Jurkat, Clone E6-1 (cell line): ENCODE measurements at regions not wholly inside any gene's neighbourhood (a gene's known extent, or its start where the extent isn't known, plus 50 kb on each side); places are given as distances from the start of the nearest gene placed in this dataset.

ENCODE experiments used
- DNase-seq: peaks from one replicate; pipeline ENCODE4 v3.0.0-alpha.2; 2011; ENCODE audit warnings: low read depth, low spot score
- H3K4me3 ChIP-seq: 2 replicates; pipeline ENCODE4 v1.5.1; 2011; ENCODE audit warnings: mild to moderate bottlenecking, low read length, control low read depth, moderate library complexity

DNA sequence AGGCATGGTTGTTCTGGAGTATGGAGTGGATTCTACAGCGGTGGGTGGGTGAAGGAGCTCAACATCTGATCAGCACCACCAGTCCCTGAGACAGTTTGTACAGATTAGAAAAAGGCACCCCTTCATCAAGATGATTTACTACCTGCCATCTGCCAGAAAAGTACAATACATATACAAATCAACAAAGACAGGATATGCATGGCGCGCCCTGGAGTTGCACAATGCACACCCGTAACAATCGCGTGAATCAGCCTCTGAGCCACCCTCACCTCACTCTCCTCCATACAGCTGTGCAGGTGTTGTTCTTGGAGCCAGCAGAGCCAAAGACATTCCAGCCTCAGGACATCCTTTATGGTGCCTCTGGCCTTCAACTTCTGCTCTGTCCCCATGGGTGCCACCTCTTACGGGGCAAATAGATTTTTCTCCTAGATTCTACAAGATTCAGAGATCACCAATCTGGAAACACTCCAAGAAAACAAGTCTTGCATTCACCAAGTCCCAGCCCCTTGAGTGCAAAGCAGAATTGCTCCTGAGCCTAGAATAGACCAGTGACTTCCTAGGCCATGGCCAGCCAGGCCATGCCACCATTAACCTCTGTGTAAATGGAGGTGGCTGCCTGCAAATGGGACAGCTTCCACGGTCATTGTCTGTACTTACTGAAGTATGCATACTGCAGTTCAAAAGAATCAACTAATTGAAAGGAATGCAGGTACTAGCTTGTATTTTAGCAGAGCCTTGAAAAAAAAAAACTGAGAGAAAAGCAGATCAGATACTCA is 490.9 kb downstream of the SOX6 start:
- no peak overlapping the region for H3K4me3 ChIP-seq
- no peak for DNase-seq

DNA sequence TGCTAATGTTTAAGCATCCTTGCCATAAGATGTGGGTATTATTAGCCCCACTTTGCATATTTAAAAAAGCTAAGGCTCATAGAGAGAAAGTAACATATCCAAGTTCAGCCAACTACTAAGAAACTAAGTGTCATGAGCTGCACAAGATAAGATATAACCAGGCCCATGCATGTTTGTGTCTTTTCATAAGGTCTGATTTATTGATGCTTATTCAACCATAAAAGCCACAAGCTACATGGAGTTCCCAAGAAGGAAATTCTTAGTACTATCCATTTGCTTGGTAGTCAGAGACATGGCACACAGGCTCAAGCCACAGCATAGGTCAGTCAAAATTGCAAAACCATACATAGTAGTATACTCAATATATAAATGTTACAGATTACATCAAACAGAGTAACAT is 488.5 kb downstream of the SOX6 start:
- no peak overlapping the region for H3K4me3 ChIP-seq
- no peak for DNase-seq

DNA sequence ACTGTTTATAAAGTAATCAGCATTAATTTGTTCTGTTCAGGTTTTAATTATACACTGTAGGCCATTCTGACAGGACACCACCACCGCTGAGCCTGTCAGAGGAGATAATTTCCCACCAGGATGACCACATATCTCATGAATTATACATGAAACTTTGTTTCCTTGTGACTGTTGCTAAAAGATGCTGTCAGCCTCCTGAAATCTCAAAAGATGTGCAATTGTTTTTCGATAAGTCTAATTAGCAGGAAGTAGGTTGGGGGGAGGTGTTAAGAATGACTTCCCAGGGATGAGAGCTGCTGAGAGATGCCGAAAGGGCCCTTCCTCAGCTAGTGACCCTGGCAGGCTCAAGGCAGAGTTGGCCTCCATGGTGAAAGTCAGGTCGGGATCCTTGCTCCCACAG is 485.4 kb downstream of the SOX6 start:
- no peak for DNase-seq
- no peak overlapping the region for H3K4me3 ChIP-seq

DNA sequence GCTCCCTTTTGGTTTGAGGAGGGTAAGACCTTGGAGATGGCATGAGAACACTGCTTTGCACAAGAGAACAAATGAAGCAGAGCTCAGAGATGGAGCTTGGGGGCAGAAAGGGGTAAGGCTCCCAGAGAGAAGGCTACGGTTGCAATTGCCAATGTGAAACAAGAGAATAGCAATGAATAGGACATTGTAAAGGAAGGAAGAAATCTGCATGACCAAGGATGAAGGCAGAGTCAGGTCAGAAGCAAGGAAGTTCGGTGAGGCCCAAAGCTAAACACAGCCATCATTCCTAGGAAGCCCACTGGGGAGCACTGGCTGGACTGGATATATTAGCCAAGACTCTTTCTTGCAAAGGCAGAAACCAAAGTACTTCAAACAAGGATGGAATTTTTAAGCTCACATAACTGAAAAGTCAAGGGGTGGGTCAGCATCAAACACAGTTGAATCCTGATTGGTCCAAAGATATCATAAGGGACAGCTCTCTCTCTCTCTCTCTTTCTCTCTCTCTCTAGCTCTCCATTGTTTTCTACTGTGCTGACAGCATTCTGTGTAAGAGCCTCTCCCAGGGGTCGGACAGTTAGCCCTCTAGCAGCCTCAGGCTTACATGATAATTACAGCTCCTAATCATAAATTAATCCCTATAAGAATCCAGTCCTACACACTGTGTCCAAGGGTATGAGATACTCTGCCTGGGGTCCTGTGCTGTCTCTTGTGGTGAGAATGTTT is 484.3 kb downstream of the SOX6 start:
- no peak overlapping the region for H3K4me3 ChIP-seq
- no peak for DNase-seq

DNA sequence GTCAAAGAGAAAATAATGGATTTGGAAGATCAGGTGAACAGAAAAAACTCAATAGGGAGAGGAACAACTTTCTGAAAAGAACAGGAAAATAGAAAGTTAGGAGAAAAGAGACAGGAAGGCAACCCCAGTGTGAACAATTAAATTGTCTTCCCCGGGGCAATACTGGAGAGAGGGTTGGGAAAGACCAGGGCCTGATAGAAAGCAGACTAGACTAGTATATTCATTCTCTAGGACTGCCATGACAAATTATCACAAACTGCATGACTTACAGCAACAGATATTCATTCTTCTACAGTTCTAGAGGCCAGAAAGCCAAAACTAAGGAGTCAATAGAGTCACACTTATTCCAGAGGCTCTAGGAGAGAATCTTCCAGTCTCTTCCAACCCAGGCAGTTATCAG is 482.8 kb downstream of the SOX6 start:
- no peak for DNase-seq
- no peak overlapping the region for H3K4me3 ChIP-seq

DNA sequence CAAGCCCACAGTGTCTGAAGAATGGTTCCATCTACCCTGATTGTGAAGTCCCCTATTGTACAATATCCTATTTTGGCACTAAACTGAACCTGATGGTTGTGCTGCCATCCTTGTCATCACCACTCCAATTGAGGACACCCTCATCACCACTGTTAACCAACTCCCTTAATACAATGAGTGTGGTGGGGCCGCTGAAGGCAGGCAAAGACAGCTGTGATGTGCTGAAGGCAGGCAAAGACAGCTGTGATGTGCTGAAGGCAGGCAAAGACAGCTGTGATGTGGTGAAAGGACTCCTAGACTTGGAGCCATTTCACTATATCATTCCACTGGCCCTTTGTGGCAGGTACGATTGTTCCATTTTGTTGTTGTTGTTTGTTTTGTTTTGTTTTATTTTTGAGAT is 481.6 kb downstream of the SOX6 start:
- no peak for DNase-seq
- no peak overlapping the region for H3K4me3 ChIP-seq

DNA sequence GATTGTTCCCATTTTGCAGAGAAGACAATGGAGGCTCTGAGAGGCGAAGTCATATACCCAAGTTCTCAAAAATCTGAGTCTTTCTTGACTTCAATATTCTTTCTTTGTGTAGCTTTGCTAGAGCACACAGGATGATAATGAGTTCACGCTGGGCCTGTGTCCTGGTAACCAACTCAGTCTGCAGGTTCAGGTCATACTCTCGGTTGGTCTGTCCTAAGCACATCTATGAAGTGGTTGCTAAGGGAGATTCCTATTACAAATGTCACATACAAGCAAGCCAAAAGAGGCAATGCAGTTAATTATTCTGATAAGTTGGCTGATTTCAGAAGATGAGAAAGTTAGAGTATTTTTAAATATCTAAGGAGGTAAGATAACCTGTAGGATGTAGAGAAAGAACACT is 481.0 kb downstream of the SOX6 start:
- no peak for DNase-seq
- H3K4me3 ChIP-seq, result no peak overlapping the region

DNA sequence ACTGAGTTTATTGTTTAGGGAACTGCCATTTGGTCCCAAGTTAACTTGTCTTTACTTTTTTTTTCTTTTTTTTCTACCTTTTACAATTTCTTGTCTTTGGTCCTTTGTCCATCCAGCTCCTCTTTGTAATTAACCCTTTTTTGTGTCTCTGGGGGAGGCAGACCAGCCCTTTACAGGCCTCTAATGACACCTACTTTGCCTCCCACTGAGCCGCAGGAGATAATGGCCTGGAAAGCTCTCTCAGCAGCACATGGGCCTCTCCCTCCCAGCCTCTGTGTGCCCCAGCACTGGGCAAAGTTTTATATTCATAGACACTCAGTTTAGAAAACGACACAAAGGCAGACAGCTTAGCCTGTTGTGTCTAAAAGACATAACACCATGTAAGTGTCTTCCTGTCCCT is 480.4 kb downstream of the SOX6 start:
- DNase-seq, result no peak
- no peak overlapping the region for H3K4me3 ChIP-seq

DNA sequence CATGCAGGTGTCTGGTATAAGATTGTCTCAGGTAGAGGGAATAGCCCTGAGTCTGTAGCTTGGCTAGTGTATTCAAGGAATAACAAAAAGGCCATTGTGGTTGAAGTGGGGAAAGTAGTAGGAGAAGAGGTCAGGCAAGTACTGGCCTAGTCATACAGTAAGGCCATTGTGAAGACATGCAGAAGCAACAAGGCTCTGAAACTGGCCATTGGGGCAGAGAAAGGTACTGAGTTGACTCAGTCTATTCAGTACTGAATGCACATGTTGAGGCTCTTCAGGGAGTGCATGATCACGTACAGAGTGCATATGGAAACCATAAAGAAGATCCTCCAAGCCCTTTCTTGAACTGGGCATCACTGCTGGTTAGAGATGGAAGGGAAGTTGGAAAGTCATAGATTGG is 477.6 kb downstream of the SOX6 start:
- no peak overlapping the region for H3K4me3 ChIP-seq
- no peak for DNase-seq

DNA sequence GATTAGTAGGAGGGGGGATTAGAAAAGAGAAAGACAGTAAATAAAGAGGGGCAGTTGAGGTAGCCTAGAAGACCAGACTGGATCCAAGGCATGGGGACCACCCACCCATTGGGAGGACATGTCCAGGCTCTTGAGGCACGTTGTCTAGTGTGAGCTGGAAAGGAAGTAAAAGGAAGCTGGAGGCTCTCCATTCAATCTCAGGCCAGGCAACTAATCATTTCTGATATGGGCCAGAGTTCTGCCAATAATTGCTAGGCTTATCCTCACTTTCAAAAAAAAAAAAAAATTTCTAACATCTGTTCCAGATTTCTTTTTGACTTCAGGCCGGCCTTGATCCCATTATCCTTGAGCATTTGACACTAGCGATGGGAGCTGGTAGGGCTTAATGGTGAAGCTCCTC is 476.1 kb downstream of the SOX6 start:
- H3K4me3 ChIP-seq, result no peak overlapping the region
- DNase-seq, result no peak

DNA sequence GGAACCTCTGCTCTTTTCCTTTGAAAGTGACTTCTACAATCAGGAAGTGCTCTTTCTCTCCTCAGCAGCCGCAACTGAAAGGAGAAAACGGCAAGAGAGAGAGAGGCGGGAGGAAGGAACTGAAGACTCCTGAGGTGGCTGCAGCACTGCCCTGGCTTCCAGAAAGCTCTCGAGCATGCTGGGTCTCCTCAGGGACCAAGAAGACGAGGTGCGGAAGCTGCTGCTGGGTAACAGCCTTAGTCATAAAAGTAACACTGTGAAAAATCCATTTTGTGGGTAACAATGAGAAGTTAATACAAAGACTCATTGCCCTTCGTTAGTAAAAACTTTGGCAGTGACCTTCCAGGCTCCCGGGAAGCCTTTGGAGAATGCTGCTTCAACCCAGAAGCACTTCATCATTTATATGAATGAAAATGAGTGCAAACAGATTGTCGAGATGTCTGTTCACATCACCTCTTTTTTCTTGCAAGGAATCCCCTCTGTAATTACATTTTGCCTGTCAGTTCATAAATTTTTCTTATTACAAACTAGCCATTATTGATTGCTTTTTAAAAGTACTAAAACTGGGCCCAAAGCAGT is 473.4 kb downstream of the SOX6 start:
- H3K4me3 ChIP-seq, result no peak overlapping the region
- no peak for DNase-seq

DNA sequence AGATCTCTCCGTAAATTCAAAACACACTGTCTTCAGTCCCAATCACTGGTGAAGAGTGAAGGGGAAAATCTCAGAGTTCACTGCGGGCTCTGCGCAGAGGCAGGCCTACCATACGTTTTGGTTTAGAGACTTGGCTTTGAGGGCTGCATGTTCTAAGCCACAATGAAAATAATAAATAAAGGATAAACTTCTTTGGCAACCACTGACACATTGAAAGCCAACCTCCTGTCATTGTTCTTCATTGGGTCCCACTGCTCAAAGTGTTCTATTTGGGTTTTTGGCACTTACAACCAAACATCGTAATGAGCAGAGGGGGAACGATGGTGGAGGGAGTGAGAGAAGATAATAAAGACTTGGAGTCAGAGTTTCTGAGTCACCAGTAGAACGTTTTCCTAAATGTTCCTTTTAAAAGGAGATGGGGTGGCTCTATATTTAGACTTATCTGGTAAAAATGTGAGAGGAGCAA is 472.9 kb downstream of the SOX6 start:
- H3K4me3 ChIP-seq, result no peak overlapping the region
- no peak for DNase-seq

DNA sequence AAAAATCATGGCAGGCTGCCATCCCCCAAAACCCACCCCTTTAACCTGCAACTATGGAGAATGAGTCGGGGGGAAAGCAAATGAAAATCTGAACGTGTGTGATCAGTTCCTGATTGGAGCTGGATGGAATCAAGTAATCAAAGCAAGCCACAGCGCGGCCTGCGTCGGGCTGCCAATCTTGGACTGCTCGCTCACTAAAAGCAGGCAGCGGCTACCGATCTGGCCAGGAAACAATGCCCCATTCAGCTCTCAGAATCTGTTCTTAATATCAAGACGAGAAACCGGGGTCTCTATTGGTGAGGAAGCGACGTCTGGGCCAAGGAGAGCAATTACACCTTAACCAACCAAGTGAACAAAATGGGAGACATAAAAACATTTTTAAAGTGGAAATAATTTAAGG is 472.2 kb downstream of the SOX6 start:
- no peak for DNase-seq
- no peak overlapping the region for H3K4me3 ChIP-seq

DNA sequence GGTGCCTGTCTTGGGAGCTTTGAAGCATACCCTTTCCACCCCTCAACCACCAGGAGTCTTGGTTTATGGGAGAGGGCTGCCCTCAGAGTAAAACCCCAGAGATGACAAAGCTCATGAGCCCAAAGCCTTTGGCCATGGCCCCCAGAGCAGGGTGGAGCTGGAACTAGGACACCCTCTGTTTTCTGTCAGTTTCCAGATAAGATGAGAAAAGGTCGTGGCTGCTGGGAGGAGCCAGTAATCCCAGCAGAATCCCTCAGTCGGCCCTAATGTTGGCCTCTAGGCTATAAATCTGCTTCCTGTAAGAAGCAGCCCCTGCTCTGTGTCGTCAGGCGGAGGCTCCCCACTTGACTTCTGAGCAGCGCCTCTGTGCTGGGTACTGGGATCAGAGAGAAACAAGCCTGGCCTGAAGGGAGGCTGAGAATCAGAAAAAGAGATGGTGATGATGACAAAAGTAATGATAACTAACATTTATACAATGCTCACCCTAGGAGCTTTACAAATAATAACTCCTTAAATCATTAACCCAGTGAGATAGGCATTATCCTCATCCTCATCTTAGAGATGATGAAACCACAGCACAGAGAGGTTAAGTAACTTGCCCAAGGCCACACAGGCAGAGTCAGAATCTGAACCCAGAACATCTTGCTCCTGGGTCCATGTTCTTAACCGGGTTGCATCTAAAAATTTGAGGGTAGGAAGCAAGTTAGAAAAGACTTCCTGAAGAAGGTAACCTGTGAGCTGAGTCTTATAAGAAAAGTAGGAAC is 471.4 kb downstream of the SOX6 start:
- no peak for DNase-seq

DNA sequence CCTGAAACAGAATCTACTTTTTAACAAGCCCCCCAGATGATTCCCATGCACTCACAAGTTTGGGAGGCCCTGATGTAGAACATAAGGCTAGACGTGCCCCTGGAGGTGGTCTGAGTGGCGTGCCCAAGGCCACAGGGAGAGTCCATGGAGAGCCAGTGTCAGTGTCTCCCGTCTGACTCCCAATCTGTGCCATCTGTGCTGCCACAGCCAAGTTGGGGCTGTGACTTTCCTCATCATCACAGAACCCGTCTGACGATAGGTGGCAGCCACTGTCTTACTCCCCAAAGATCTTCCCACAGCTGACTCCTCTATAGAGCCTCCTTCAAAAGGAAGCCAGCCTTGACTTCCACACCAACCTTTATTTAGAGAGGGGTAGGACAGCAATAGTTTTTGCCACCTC is 470.5 kb downstream of the SOX6 start:
- H3K4me3 ChIP-seq, result no peak overlapping the region
- DNase-seq, result no peak

More for the DNA sequence above, 471.4 kb downstream of the SOX6 start:
- H3K4me3 ChIP-seq, result no peak overlapping the region

DNA sequence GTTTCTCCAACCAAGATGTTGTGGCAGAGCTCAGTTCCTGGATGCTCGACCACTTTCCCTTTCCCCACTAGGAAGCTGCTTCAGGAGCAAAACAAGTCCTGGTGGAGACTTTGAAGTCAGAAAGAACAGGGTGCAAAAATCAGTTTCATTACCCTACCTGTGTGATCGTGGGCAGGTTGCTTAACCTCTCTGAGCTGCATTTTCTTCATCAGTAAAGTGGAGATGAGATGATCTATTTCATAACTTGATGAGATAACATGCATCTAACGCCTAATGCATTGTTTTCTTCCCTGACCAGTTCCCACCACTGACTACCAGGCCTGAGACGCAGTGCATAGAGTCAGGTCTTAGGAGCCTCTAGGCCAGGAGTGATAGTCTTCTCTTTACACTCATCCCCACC is 470.0 kb downstream of the SOX6 start:
- no peak overlapping the region for H3K4me3 ChIP-seq
- DNase-seq, result no peak

DNA sequence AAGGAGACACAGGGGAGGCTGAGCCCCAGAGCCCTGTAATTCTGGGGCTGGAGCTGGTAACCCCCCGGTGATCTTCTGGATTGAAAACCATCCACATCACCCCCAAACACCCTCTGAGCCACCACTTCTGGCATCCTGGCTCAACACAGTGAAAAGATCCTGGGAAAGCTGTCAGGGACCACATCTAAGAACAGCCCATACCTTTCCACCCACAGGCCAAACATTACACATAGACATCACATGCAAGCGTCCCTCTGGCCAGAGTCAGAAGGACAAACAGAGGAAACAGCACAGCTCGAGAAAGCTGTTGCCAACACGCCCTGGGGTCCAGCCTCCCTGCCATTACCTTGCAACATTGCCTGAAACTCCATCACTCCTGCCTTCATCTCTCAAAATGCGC is 469.5 kb downstream of the SOX6 start:
- no peak for DNase-seq

DNA sequence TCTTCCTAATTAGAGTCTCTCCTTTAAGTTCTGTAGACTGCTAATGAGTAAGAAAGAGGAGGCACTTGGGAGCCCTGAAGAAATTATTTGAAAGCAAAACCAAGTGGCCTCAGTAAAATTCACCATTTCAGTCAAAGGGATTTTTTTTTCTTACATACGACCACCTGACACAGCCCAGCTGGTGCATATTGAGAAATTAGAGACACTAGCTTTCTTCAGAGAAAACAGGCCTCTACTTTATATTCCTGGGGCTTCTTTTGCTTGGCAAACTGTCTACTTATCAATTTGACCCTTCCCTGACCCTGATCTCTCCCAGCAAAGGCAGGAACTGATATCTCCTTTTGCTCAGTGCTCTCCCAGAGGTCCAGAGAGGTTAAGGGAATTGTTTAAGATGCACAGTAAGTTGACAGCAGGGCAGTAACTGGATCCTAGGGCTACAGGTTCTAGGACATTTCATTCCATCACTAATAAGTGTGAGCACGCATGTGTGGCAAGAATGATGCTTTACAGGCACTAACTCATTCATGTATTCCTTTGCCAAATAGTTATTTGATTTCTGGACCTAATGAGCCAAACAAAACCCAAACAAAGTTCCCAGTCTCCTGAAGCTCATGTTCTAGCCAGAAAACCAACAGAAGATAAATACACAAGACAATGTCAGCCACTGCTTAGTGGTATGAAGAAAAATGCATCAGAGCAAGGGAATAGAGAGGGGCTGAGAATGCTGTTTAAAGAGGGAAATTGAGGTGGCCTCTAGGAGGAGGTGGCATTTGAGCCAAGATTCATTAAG is 467.6 kb downstream of the SOX6 start:
- H3K4me3 ChIP-seq, result no peak overlapping the region
- DNase-seq, result no peak

More for the DNA sequence above, 469.5 kb downstream of the SOX6 start:
- H3K4me3 ChIP-seq, result no peak overlapping the region
